ENCODE measurements at regions not wholly inside any gene's neighbourhood (a gene's known extent, or its start where the extent isn't known, plus 50 kb on each side); places are given as distances from the start of the nearest gene placed in this dataset.
"Not testable (repeated sequence)": the region's sequence is repeated elsewhere in the genome, so short reads cannot be mapped to it uniquely, and the experiment has no call there.

DNA sequence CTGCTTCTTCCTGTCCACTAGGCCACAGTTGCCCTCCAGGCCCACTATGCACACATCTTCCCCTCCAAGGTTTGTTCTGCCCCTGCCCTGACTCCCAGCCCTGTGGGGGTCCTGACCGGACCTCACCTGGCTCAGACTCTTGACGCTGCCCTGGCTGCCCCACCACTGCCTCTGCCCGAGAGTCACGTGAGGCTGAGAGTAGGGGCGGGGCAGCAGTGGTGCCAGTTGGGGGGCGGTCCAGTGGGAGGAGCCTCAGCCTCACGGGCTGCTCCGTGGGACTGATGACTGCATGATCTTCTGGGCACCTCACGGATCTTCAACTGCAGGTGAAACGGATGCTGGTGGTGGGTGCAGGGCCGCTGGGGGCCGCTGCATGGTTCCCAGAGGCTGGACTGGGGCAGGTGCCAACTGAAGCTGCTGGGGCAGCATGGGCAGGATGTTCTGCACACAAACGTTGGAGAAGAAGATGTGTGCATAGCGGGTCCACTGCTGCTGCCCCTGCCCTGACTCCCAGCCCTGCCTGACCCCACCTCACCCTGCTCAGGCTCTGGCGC is 77.6 kb downstream of the HHIPL2 start:
- not testable (repeated sequence) for DNase-seq (ENCODE audit: low spot score)

DNA sequence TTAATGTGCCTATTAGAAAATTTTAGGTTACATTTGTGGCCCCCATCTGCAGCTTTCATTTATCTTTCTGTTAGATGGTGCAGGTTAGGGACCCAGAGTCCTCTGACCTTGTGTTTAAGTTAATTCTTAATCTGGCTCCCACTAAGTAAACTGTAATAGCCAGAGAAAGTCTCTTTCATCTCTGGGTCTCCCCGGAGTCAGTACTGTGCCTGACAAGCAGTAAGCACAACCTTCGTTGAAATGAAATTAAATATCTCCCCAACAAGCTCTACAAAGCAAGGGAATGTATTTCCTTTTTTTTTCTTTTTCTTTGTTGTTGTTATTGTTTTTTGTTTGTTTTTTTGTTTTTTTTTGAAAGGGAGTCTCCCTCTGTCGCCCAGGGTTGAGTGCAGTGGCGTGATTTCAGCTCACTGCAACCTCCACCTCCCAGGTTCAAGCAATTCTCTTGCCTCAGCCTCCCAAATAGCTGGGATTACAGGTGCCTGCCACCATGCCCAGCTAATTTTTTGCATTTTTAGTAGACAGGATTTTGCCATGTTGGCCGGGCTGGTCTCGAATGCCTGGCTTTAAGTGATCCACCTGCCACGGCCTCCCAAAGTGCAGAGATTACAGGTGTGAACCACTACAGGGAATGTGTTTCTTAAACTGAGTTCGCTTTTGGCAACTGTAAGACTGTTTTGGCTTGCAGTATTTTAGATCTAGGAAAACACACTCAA is 81.6 kb downstream of the HHIPL2 start:
- no peak for DNase-seq (ENCODE audit: low spot score)

DNA sequence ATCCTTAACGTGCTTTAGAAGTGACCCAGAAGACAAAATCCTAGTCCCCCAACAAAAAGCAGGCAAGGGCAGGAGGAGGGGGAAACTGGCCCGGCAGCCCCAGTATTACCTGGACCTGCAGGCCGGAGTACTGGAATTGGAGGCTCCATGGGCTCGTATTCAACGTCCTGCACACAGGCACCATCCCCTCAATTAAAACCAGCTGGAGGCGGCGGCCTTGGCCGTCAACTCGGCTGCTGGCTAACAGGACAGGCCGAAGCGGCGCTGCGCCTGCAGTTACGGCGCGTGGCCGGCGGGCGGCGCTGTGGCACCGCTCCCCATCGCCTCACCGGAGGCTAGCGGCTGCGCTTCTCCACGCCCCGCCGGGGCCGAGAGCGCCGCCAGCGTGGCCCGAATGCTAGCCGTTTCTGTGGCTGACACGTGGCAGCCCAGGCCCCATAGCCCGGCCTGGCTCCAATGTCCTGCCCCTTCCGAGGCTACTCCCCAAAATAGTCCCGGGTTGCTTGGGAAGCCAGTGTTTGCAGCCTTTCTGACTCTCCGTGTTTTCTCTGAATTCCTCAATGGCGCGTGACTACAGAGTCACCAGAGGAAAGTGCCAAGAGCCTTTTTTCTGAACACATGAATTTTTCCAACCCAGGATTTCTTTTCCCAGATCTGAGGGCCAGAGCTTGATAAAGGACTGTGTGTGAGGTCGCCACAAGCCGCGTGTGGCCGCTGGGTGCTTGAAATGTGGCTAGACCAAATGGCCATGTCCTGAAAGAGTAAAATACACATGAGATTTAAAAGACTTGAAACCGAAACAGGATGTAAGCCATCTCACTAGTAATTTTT is 82.5 kb downstream of the HHIPL2 start:
- peak; percentile 96 for DNase-seq (ENCODE audit: low spot score)

DNA sequence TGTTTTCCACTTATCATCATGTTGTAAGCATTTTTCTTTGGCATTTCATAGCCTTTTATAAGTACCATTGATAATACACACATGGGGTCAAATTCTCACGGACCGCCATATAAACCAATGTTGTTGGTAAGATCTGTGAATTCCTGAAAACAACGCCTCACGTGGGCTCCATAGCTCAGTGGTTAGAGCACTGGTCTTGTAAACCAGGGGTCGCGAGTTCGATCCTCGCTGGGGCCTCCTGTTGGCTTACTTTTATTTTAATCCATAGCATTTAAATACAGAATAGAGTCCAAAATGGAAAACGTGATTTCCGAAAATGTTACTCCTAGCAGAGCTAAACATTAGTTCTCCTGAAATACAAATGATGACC is 83.1 kb downstream of the HHIPL2 start:
- DNase-seq (ENCODE audit: low spot score) = peak; percentile 63

DNA sequence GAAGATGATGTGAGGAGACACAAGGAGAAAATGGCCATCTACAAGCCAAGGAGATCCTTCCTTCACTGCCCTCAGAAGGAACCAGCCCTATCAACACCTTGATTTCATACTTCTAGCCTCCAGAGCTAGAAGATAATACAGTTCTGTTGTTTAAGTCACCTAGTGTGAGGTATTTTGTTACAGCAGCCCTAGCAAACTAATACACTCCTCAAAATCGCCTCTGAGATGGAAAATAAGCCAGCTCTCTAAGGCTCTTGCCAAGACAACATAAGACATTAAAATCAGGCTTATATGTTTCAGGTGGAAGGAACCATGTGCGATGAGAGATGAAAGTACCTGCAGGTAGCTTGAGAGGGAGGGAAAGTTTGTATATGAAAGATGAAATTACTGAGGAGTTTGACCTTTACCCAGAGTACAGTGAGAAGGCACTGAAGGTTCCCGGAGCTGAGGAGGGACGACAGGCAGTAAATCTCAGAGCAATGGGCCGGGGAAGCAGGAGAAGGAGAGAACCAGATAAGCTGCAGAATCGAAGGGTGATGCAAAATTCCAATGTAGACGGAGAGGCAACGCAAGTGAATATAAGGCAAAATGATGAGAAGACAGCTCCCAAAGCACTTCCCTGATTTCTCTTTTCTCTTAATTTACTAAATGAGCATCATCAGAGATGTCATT is 84.7 kb downstream of the HHIPL2 start:
- DNase-seq (ENCODE audit: low spot score) = no peak

DNA sequence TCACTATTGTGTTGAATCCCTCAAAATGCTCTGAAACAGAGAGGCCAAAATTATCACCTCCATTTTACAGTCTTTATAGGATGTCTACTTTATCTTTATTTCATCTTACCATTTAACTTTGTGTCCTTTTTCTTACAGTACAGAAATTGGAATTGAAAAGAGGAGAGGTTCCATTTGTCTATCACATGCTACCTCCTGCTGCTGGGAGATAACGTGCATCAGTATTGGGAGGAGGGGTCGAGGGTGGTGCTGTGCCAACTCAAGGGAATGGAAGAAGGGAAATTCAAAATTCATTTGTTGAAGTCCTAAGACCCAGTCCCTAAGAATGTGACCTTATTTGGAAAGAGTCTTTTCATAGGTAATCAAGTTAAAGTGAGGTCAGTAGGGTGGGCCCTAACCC is 85.3 kb downstream of the HHIPL2 start:
- no peak for DNase-seq (ENCODE audit: low spot score)

DNA sequence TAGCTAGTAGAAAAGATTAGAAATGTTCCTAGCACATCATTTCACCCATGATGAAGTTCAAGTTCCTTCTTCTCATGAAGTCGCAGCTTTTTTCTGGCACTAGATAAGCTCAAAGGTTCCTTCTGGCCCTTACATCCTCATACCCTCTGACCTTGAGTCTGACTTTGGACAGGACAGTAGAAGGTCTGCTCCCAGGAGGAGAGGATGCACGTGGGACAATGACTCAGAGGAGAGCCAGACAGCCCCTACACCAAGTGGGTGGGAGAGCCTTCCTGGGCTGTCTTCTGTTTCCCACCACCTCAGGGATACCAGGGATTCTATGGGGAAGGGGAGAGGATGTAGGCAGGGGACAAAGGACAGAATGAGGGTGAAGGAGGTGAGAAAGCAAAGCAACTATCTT is 86.0 kb downstream of the HHIPL2 start:
- DNase-seq (ENCODE audit: low spot score) = no peak

DNA sequence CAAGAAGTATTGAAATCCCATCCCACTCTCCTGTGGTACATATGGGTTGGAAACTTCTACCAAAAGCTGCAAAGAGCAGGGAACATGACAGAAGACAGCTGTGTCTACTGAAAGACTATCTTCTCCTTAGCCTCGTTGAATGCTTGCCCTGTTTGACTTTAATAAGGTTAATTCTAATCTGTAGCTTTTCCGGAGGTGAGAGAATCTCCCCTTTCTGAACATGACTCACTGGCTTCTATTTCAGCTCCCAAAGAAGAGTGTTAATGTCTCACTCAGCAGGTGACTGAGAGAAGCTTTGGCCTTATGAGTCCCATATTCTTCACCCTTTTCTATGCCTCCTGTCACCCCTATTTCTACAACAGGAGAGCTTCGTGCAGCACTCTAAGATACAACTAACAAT is 88.3 kb downstream of the HHIPL2 start:
- DNase-seq (ENCODE audit: low spot score) = no peak

DNA sequence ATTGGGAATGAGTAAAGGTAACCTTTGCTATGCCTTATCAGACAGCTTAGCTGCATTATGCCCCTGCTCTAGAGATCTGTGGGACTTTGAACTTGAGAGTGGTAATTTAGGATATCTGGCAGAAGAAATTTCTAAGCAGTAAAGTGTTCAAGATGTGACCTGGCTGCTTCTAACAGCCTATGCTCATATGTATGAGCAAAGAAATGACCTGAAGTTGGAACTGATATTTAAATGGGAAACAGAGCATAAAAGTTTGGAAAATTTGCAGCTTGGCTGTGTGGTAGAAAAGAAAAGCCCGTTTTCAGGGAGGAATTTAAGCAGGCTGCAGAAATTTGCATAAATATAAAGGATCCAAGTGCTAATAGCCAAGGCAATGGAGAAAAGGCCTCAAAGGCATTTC is 90.4 kb downstream of the HHIPL2 start:
- DNase-seq (ENCODE audit: low spot score) = no peak

DNA sequence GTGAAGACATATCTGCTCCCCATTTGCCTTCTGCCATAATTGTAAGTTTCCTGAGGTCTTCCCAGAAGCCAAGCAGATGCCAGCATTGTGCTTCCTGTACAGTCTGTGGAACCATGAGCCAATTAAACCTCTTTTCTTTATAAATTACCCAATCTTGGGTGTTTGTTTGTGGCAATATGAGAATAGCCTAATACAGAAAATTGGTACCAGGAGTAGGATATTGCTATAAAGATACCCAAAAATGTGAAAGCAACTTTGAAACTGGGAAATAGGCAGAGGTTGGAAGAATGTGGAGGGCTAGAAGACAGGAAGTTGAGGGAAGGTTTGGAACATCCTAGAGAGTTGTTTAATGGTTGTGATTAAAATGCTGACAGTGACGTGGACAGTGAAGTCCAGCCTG is 90.8 kb downstream of the HHIPL2 start:
- no peak for DNase-seq (ENCODE audit: low spot score)

DNA sequence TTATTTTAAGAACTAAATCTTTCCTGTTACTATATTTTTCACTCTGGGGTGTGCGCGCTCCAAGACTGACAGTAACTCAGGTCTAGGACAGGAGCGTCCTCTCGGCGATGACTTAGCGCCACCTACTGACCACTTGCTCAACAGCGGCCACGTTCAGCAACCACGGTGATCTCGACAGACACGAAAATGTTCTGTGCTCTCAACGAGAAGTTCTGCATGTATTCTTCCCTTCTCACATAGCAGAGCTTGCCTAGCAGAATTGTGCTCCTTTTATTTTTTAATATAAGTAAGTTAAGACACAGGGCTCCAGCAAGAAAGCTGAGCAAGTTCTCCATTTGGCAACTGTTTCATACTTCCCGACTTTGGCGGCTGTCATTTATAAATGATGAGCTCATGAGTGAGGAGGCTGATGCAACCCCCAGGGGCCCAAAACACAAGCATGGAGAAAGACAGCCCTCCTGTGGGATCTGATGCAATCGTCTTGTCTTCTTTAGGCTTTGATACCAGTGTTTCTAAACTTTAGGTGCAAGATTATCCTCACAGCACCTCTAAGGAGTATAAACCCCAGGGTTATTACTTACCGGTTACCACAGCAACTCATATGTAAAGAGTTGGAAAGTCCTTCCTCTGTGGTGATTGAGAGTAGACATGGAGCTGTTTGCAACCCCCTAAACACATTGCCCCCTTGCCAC is 92.6 kb downstream of the HHIPL2 start:
- DNase-seq (ENCODE audit: low spot score) = peak; percentile 87

DNA sequence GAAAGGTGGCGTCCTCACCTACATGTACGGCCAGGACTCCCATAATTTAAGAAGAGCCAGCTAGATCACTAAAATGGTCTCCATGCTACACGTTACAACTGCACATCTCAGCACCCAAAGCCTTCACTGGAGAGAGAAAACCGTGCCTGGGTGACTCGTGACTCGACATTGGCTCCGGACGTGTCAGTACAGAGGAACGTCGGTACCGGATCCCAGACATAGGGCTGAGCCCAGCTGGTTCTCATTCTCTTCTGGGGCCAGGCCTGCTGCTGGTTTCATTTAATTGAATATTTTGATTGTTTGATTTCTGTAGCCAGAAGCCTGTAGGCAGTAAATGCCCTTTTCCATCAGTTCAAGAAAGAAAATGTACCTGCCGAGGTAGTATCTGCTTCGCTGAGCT is 93.1 kb downstream of the HHIPL2 start:
- DNase-seq (ENCODE audit: low spot score) = no peak

DNA sequence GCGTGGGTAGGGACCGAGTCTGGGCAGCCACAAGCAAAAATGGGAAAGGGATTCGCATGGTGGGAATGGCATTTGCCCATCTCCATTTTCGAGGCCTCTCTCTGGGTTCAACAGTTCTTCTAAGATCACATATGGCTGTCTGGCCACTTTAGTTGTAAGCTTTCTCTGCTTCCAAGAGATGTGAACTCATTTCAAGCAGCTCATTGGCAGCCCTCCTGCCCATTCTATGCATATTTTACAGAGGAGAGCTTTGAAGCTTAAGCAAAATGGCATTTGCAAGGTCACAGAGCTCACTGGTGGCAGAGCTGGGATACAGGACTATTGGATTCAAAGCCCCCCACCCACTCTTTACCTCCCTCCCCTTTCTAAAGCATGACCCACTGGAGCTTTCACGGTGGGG is 93.7 kb downstream of the HHIPL2 start:
- no peak for DNase-seq (ENCODE audit: low spot score)

DNA sequence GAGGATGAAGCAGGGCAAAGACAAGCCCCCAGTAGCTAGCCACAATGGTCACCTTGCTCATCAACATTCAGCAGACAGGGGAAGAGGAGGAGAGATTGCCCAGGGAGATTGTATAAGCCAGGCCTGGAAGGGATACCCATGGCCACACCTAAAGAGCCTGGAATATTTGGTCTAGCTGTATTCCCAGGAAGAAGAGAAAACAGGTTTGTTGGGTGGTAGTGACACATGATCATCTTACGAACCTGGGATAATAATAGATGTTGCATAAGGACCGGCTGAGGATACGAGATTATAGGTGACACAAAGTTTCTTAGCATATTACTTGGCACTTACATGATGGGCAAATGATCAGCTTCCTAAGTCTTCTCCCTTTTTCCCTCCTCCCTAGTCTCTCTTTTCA is 95.9 kb downstream of the HHIPL2 start:
- DNase-seq (ENCODE audit: low spot score) = no peak

DNA sequence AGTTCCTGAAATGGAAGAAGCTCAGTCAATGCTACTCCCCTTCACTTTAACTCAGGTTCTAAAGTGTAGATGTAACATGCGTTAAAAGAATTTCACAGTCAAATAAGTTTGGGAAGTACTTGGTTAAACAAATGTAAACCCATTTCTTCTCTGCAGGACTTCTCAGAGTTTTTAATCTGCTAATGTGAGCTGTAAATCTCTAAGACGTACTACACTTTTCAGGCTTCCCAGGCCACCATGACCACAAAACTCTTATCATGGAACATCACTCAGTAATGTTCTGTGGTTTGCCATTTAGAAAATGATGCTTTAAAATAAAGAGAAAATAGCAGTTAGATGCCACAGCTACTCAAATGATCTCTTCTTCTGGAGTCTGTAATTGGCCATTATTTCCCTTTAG is 104.3 kb downstream of the HHIPL2 start:
- no peak for DNase-seq (ENCODE audit: low spot score)

DNA sequence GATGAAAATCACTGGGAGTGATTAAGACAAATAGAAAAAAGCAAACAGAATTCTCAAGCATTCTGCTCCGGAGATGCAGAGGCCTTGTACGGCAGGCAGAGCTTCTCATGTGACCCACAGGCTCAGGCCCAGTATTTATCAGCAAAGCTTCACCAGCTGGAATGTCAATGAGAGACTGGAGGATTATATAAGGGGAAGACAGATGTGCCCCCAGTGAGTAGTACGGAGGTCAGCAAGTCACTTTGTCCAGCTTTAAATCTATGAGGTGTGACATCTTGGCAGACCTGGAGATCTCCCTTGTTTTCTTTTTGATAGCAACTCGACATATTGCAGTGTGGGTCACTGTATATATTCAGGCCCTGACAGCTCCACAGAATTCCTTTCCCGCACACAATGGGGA is 106.8 kb downstream of the HHIPL2 start:
- no peak for DNase-seq (ENCODE audit: low spot score)

DNA sequence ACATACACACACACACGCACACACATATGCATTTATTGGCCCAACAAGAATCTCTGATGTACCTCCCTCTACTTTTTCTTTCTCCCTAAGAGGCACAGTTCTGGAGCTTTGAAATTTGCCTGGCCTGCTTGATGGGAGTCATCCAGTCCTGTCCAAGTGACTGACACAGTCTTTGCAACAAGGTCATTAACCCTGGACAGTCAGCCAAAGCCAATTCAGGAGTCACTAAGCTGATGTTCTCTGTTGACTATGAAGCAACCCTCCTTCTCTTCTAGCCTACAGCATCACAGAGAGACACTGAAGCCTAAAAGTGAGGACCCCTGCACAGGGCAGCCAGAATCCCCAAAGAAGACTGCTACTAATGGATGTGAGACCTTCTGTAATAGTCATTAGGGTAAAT is 123.1 kb downstream of the HHIPL2 start:
- no peak for DNase-seq (ENCODE audit: low spot score)

DNA sequence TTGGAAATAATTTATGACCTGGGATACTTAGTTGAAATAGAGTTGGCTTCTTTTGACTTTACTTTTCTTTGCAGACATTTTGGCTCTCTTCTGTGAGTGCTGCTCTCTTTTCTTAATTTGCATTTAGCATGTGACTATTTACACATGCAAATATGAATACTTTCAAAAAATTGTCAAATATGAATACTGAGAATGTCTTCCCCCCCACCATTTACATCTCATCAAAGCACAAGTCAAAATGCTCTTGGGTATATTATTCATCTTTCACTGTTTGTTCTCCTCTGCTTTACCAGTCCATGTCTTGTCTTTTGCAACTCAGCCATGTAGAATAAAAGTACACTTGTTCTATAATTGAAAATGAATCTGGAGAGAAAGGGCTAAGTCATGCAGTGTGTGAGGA is 126.5 kb downstream of the HHIPL2 start:
- DNase-seq (ENCODE audit: low spot score) = no peak

DNA sequence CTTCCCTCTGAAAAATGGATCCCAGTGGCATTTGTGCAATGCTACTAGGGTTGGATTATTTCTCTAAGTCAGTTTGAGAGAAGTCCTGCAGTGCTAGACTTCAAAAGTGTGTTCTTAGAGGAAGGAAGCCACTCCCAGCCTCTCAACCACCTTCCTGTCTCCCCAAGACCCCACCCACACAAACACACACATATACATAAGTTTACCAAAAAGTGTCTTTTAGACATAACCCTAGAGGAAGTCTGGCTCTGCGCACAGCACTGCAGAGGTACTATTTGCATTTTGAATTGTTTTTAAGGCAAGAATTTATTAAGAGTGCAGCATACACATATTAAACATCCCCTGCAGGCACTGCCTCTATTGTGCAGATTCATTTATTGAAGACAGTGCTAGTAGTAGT is 127.3 kb downstream of the HHIPL2 start:
- DNase-seq (ENCODE audit: low spot score) = no peak

DNA sequence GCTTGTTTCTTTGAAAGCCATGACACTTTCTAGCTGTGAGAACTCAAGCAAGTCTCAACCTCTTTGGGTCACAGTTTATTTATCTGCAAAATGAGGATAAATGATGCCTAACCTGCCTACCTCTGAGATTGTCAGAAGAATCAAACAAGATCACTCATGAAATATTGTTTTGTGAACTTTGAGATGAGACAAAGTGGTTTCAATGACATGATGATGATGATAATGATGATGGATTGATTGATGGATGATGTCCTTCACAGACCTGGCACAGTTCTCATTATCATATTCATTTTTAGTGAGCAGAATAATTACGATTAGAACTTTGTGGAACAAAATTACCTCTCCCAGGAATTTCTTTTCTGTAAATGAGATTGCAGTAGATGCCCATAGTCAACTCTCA is 129.2 kb downstream of the HHIPL2 start:
- DNase-seq (ENCODE audit: low spot score) = no peak

DNA sequence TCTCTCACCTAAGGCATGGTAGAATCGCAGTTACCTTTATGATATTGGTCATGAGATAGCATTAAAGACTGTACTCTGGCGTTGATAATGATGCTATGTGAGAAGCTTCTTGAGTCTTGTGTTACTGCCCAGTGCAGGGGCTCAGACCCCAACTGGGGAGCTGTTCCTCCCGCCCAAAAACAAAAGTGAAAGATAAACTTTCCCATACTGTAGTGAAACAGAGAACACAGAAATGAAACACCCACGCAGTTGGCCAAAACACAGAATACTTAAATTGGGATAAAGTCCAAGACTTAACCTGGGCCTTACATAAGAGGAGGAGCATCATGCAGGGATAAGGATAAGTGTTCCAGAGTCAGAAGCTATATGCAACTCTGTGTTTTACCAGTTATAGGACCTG is 130.6 kb downstream of the HHIPL2 start:
- DNase-seq (ENCODE audit: low spot score) = no peak
